ENCODE measurements at regions not wholly inside any gene's neighbourhood (a gene's known extent, or its start where the extent isn't known, plus 50 kb on each side); places are given as distances from the start of the nearest gene placed in this dataset.

- TF ChIP-seq CTCF (IDR thresholded peaks at IDR 0.05) (no peak), POLR2A (IDR thresholded peaks at IDR 0.05) (no peak)
These were observed 403.5 kb upstream of the RNF32 start for GRCh38 chr7:156236936-156237599.

Measured in thyroid gland (tissue), 4 donors.